GM19395 (cell line): ENCODE measurements at regions not wholly inside any gene's neighbourhood (a gene's known extent, or its start where the extent isn't known, plus 50 kb on each side); places are given as distances from the start of the nearest gene placed in this dataset.
"Not testable (repeated sequence)": the region's sequence is repeated elsewhere in the genome, so short reads cannot be mapped to it uniquely, and the experiment has no call there.

Experiments used
- ATAC-seq: cut with Tn5 transposase; IDR thresholded peaks from one replicate; pipeline ENCODE4 v1.9.1; 2021; ENCODE audit warnings: mild to moderate bottlenecking, moderate library complexity; ENCODE audit not compliant: unreplicated experiment

- no peak for ATAC-seq
These were observed 265.2 kb upstream of the MSX2 start for GRCh38 chr5:174459071-174459702.

GRCh38 chr5:174459832-174460448 lies 264.4 kb upstream of the MSX2 start:
- ATAC-seq = no peak

- no peak for ATAC-seq
These were observed 262.3 kb upstream of the MSX2 start for GRCh38 chr5:174462129-174462528.

GRCh38 chr5:174464504-174465165 lies 259.7 kb upstream of the MSX2 start:
- no peak for ATAC-seq

GRCh38 chr5:174471528-174471927 lies 252.9 kb upstream of the MSX2 start:
- not testable (repeated sequence) for ATAC-seq

- ATAC-seq = no peak
These were observed 251.4 kb upstream of the MSX2 start for GRCh38 chr5:174472956-174473355.

- not testable (repeated sequence) for ATAC-seq
These were observed 248.4 kb upstream of the MSX2 start for GRCh38 chr5:174476001-174476400.

GRCh38 chr5:174479325-174479724 lies 245.1 kb upstream of the MSX2 start:
- no peak for ATAC-seq

- ATAC-seq = no peak
These were observed 242.6 kb upstream of the MSX2 start for GRCh38 chr5:174481737-174482136.

- ATAC-seq = no peak
These were observed 241.8 kb upstream of the MSX2 start for GRCh38 chr5:174482607-174483024.

GRCh38 chr5:174483411-174483810 lies 241.0 kb upstream of the MSX2 start:
- ATAC-seq = no peak

GRCh38 chr5:174489215-174489614 lies 235.2 kb upstream of the MSX2 start:
- no peak for ATAC-seq

GRCh38 chr5:174489920-174490597 lies 234.3 kb upstream of the MSX2 start:
- ATAC-seq = no peak

- no peak for ATAC-seq
These were observed 233.7 kb upstream of the MSX2 start for GRCh38 chr5:174490728-174491127.

GRCh38 chr5:174491265-174491664 lies 233.1 kb upstream of the MSX2 start:
- no peak for ATAC-seq

GRCh38 chr5:174491761-174492350 lies 232.5 kb upstream of the MSX2 start:
- no peak for ATAC-seq

GRCh38 chr5:174493530-174493929 lies 230.9 kb upstream of the MSX2 start:
- ATAC-seq = no peak

- ATAC-seq = not testable (repeated sequence)
These were observed 226.4 kb upstream of the MSX2 start for GRCh38 chr5:174497939-174498338.

- not testable (repeated sequence) for ATAC-seq
These were observed 225.8 kb upstream of the MSX2 start for GRCh38 chr5:174498575-174498974.

GRCh38 chr5:174500636-174501035 lies 223.7 kb upstream of the MSX2 start:
- ATAC-seq = no peak

- ATAC-seq = no peak
These were observed 222.8 kb upstream of the MSX2 start for GRCh38 chr5:174501461-174502069.
